Stomach (tissue), 4 donors: ENCODE measurements at regions not wholly inside any gene's neighbourhood (a gene's known extent, or its start where the extent isn't known, plus 50 kb on each side); places are given as distances from the start of the nearest gene placed in this dataset.

Experiments
- CTCF ChIP-seq, 7 experiments: fragments of 450-650 bp in 4 of 7; fragments of 200-600 bp in 3 of 7; sonication (generic) in 3 of 7; IDR thresholded peaks; one replicate each; pipeline ENCODE4 v1.5.1; 2016 to 2019; ENCODE audit warnings: antibody characterized with exemption in 7 of 7, control low read depth in 2 of 7, mild to moderate bottlenecking in 1 of 7
- EP300 ChIP-seq: sonication (generic); formaldehyde crosslinking; IDR thresholded peaks from one replicate; pipeline ENCODE4 v1.6.1; 2017; ENCODE audit warnings: antibody characterized with exemption
- POLR2A ChIP-seq, 4 donors: fragments of 450-650 bp; IDR thresholded peaks; one replicate each; pipeline ENCODE4 v1.6.1; 2016; ENCODE audit warnings: antibody characterized with exemption in 4 of 4, control low read depth in 2 of 4, mild to moderate bottlenecking in 1 of 4, moderate library complexity in 1 of 4

GRCh38 chr7:93717217-93717900 lies 142.8 kb upstream of the CALCR start:
- TF ChIP-seq CTCF (IDR thresholded peaks at IDR 0.05) (no peak), POLR2A (IDR thresholded peaks at IDR 0.05) (no peak), EP300 (no peak)
